ENCODE measurements at regions not wholly inside any gene's neighbourhood (a gene's known extent, or its start where the extent isn't known, plus 50 kb on each side); places are given as distances from the start of the nearest gene placed in this dataset.

GRCh38 chr11:28877340-28877739, 769.2 kb downstream of the METTL15 start:
- H3K9me3 ChIP-seq, result no peaks in the 10 kb centered on the region
- no peak overlapping the region for H3K4me2 ChIP-seq
- TF ChIP-seq ELF1 (IDR thresholded peaks at IDR 0.05) (no peak), IRF3 (IDR thresholded peaks at IDR 0.05; ENCODE audit: low read depth, low read length) (no peak), TEAD4 (IDR thresholded peaks at IDR 0.05; ENCODE audit: borderline replicate concordance, insufficient read depth) (no peak), POLR2AphosphoS5 (IDR thresholded peaks at IDR 0.05; ENCODE audit: low read depth, low read length) (no peak), RFX5 (IDR thresholded peaks at IDR 0.05; ENCODE audit: low read length) (no peak), GATA2 (CRISPR knock-in tag; IDR thresholded peaks at IDR 0.05) (no peak), ZBTB33 (IDR thresholded peaks at IDR 0.05; ENCODE audit: borderline replicate concordance, low read depth) (no peak), TCF12 (IDR thresholded peaks at IDR 0.05) (no peak), PBX3 (IDR thresholded peaks at IDR 0.05) (no peak), FOXJ3 (CRISPR knock-in tag; IDR thresholded peaks at IDR 0.05) (no peak), SIN3A (IDR thresholded peaks at IDR 0.05; ENCODE audit: borderline replicate concordance, low read depth, low read length) (no peak), REST (IDR thresholded peaks at IDR 0.05; ENCODE audit: low read depth, low read length) (no peak), YY1 (IDR thresholded peaks at IDR 0.05; ENCODE audit: low read depth) (no peak), TAF1 (IDR thresholded peaks at IDR 0.05; ENCODE audit: borderline replicate concordance, low read depth, low read length) (no peak)
- H2AFZ ChIP-seq (ENCODE audit: low read depth), result no peak overlapping the region
- no peaks in the 10 kb centered on the region for H3K79me2 ChIP-seq (ENCODE audit: insufficient read depth)
- H3K9me2 ChIP-seq, result no peaks in the 10 kb centered on the region
- H3K36me3 ChIP-seq (replicated peaks in 1 of 2; ENCODE audit: control insufficient read depth in 1 of 2, insufficient read depth in 2 of 2, low read length in 1 of 2), result no peaks in the 10 kb centered on the region
- POLR2A ChIA-PET, result no interaction called here
- H3K4me3 ChIP-seq (ENCODE audit: low read depth in 2 of 2, low read length in 1 of 2), result no peak overlapping the region
- no peaks in the 10 kb centered on the region for H4K20me1 ChIP-seq (ENCODE audit: insufficient read depth)
- no peaks in the 10 kb centered on the region for H3F3A ChIP-seq (replicated peaks; ENCODE audit: insufficient read depth)
- no peak overlapping the region for H3K27ac ChIP-seq (ENCODE audit: low read depth in 2 of 2, low read length in 1 of 2)
- H3K27me3 ChIP-seq (ENCODE audit: insufficient read depth), result no peaks in the 10 kb centered on the region
- peaks cover 0 to 8% of the 10 kb centered on the region in 2 experiments; a peak in 1 of 4 replicates for H3K4me1 ChIP-seq (ENCODE audit: control insufficient read depth in 1 of 2, insufficient read depth in 2 of 2, low read depth in 1 of 2, low read length in 1 of 2)
- CTCF ChIA-PET, result interaction anchor here (0.5 kb wide), 1 partner anchor 36 kb away, joined by 3 read pairs; no protein-coding TSS in a partner anchor
- no peak overlapping the region for H3K9ac ChIP-seq
- DNase-seq, result no peak
